Smooth muscle cell (in vitro differentiated cells): ENCODE measurements at regions not wholly inside any gene's neighbourhood (a gene's known extent, or its start where the extent isn't known, plus 50 kb on each side); places are given as distances from the start of the nearest gene placed in this dataset.

Experiments
- DNase-seq: peaks from one replicate; lab custom pipeline; 2025; ENCODE audit not compliant: unreplicated experiment; lab: John Stamatoyannopoulos, UW
- H2AFZ ChIP-seq: fragments of 200-600 bp; sonication (generic); 2 replicates; pipeline ENCODE4 v1.6.0; 2016; ENCODE audit warnings: antibody characterized with exemption, low read depth, mild to moderate bottlenecking
- H3F3A ChIP-seq: fragments of 200-600 bp; sonication (generic); 2 replicates; pipeline ENCODE4 v1.6.0; 2017; ENCODE audit warnings: antibody characterized with exemption, low read depth
- H3K27ac ChIP-seq: fragments of 200-600 bp; sonication (generic); 2 replicates; pipeline ENCODE4 v1.5.1; 2016; ENCODE audit warnings: low read depth, mild to moderate bottlenecking
- H3K27me3 ChIP-seq: fragments of 200-600 bp; sonication (generic); 2 replicates; pipeline ENCODE4 v1.6.1; 2016; ENCODE audit warnings: low read depth, mild to moderate bottlenecking
- H3K36me3 ChIP-seq: fragments of 200-600 bp; sonication (generic); 2 replicates; pipeline ENCODE4 v1.5.1; 2016; ENCODE audit warnings: low read depth
- H3K4me1 ChIP-seq: fragments of 200-600 bp; sonication (generic); 2 replicates; pipeline ENCODE4 v1.5.1; 2016; ENCODE audit warnings: low read depth
- H3K4me2 ChIP-seq: fragments of 200-600 bp; sonication (generic); 2 replicates; pipeline ENCODE4 v1.6.0; 2016; ENCODE audit warnings: mild to moderate bottlenecking
- H3K4me3 ChIP-seq: fragments of 200-600 bp; sonication (generic); 2 replicates; pipeline ENCODE4 v1.5.1; 2016; ENCODE audit warnings: mild to moderate bottlenecking
- H3K79me2 ChIP-seq: fragments of 200-600 bp; sonication (generic); 2 replicates; pipeline ENCODE4 v1.6.0; 2016; ENCODE audit warnings: low read depth, mild to moderate bottlenecking
- H3K9ac ChIP-seq: fragments of 200-600 bp; sonication (generic); 2 replicates; pipeline ENCODE4 v1.6.0; 2016; ENCODE audit warnings: low read depth
- H3K9me3 ChIP-seq: fragments of 200-600 bp; sonication (generic); replicated peaks from 2 replicates; pipeline ENCODE4 v1.5.1; 2016; ENCODE audit warnings: low read depth
- H4K20me1 ChIP-seq: fragments of 200-600 bp; sonication (generic); 2 replicates; pipeline ENCODE4 v1.6.0; 2016; ENCODE audit warnings: low read depth
- WGBS: methylation state at CpG from one replicate; pipeline ENCODE4 v1.1.7; 2016; ENCODE audit warnings: low lambda C conversion rate; 5-methylcytosine and 5-hydroxymethylcytosine counted together
- TF ChIP-seq, protein P1 (sequence below): fragments of 200-600 bp; sonication (generic); IDR thresholded peaks from 2 replicates; pipeline ENCODE4 v1.5.1; 2017; ENCODE audit warnings: borderline replicate concordance, mild to moderate bottlenecking, antibody characterized with exemption; ENCODE audit not compliant: insufficient read depth, poor library complexity, severe bottlenecking

DNA sequence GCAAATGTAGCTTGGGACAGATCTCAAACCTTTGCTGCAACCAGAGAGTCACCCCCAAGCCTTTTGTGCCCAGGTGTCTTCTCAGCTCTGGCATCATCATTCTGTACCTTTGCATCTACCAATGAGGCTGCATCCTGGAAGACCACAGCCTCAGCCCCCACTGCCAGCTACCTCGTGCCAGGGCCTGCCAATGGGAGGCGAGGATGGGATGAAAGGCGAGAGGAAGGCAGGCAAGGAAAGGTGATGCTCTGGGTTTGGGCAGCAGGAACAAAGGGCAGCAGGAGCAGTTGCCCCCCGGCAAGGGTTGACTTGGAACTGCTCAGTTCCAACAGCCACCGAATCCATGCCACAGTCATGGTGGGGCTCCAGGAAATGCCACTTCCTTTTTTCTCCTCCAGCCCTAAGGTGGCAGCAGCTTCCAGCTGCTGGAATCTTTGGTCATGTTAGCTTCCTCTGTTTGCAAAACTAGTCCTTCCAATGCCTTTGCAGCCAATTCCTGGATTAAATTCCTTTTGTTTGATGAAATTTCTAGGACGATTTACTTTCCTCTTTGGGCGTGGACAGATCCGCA is 651.6 kb downstream of the NPHP4 start:
- no peak overlapping the region for H2AFZ ChIP-seq
- H3K79me2 ChIP-seq, result no peaks in the 10 kb centered on the region
- H3K4me1 ChIP-seq, result no peaks in the 10 kb centered on the region
- H3K4me3 ChIP-seq, result no peak overlapping the region
- no peak overlapping the region for H3K27ac ChIP-seq
- no peaks in the 10 kb centered on the region for H3K9me3 ChIP-seq
- no peaks in the 10 kb centered on the region for H3K27me3 ChIP-seq
- TF ChIP-seq, protein P1, sequence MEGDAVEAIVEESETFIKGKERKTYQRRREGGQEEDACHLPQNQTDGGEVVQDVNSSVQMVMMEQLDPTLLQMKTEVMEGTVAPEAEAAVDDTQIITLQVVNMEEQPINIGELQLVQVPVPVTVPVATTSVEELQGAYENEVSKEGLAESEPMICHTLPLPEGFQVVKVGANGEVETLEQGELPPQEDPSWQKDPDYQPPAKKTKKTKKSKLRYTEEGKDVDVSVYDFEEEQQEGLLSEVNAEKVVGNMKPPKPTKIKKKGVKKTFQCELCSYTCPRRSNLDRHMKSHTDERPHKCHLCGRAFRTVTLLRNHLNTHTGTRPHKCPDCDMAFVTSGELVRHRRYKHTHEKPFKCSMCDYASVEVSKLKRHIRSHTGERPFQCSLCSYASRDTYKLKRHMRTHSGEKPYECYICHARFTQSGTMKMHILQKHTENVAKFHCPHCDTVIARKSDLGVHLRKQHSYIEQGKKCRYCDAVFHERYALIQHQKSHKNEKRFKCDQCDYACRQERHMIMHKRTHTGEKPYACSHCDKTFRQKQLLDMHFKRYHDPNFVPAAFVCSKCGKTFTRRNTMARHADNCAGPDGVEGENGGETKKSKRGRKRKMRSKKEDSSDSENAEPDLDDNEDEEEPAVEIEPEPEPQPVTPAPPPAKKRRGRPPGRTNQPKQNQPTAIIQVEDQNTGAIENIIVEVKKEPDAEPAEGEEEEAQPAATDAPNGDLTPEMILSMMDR, result no peak
- no peaks in the 10 kb centered on the region for H3F3A ChIP-seq
- DNase-seq, result no peak
- H4K20me1 ChIP-seq, result no peaks in the 10 kb centered on the region
- 88% methylated on average over 8 of the region's 8 CpGs for WGBS
- no peaks in the 10 kb centered on the region for H3K36me3 ChIP-seq
- no peak overlapping the region for H3K9ac ChIP-seq
- H3K4me2 ChIP-seq, result no peak overlapping the region

DNA sequence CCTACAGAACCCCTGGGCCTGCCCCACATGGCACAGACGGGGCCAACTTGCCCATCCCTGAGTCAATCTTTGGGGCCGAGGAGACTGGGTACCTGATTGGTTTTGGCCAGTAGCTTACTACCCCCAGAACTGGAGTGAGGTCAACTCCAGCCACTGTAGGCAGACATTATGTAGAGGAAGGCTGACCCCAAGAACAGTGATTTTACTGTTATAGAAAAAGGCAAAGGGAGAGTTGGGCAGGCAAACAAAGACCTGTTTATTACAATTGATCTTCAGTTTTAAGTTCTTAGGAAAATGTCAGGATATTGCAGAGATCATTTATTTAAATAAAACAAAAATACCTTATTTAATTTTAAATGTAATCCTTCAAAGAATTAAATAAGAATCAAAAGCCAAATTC is 653.8 kb downstream of the NPHP4 start:
- WGBS, result 79% methylated on average over 2 of the region's 2 CpGs
- TF ChIP-seq, protein P1, result no peak
- Histone ChIP-seq H4K20me1 (no peaks in the 10 kb centered on the region), H3K4me3 (no peak overlapping the region), H3K4me2 (no peak overlapping the region), H3K79me2 (no peaks in the 10 kb centered on the region), H3F3A (no peaks in the 10 kb centered on the region), H3K27ac (no peak overlapping the region), H3K9ac (no peak overlapping the region), H3K36me3 (no peaks in the 10 kb centered on the region), H3K9me3 (no peaks in the 10 kb centered on the region), H3K4me1 (no peaks in the 10 kb centered on the region), H3K27me3 (no peaks in the 10 kb centered on the region), H2AFZ (no peak overlapping the region)
- DNase-seq, result no peak

DNA sequence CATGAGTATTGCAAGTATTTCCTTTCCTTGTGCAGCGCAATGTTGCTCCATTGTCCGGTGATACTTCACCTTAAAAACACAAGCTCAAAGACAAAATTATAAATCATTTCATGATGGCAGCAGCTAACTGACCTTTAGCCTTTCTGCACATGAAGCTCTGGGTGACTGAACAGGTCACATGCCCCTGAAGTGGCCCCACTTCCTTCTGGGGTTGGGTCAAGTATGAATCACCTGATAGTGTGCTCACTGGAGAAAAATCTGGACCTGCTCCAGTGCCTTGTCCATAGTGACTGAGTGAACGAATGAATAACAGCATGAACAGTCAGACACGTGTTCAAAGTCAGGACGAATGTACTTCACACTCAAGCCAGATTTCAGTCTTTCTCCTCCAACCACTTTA is 658.9 kb downstream of the NPHP4 start:
- WGBS, result 90% methylated on average over 5 of the region's 5 CpGs
- H3K36me3 ChIP-seq, result no peaks in the 10 kb centered on the region
- no peak overlapping the region for H3K4me2 ChIP-seq
- no peaks in the 10 kb centered on the region for H4K20me1 ChIP-seq
- no peaks in the 10 kb centered on the region for H3K79me2 ChIP-seq
- no peaks in the 10 kb centered on the region for H3K9me3 ChIP-seq
- H2AFZ ChIP-seq, result no peak overlapping the region
- H3K27me3 ChIP-seq, result no peaks in the 10 kb centered on the region
- no peaks in the 10 kb centered on the region for H3F3A ChIP-seq
- no peak overlapping the region for H3K9ac ChIP-seq
- TF ChIP-seq, protein P1, result no peak
- no peaks in the 10 kb centered on the region for H3K4me1 ChIP-seq
- H3K27ac ChIP-seq, result no peak overlapping the region
- no peak overlapping the region for H3K4me3 ChIP-seq
- DNase-seq, result no peak

DNA sequence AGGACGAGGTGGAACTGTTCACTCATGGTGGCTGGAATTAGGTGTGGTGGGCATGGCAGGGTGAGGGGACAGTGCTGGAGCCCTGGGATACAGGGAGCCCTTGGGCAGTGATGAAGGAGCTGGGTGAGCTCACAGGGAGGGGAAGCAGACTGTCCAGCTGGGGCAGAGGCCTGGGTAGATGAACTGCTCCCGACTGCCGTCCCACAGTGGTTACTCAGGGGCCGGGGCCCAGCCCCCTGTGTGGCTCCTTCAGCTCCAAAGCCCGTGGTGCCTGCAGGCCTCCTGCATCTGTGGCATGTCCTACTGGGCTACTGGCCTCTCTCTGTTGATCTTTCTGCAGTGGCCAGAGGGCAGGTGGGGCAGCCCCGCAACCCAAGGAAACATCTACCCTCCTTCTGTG is 661.1 kb downstream of the NPHP4 start:
- no peaks in the 10 kb centered on the region for H3K9me3 ChIP-seq
- DNase-seq, result no peak
- no peak overlapping the region for H3K27ac ChIP-seq
- no peak overlapping the region for H2AFZ ChIP-seq
- no peaks in the 10 kb centered on the region for H3K27me3 ChIP-seq
- no peaks in the 10 kb centered on the region for H3K36me3 ChIP-seq
- 90% methylated on average over 6 of the region's 6 CpGs for WGBS
- no peaks in the 10 kb centered on the region for H3F3A ChIP-seq
- H4K20me1 ChIP-seq, result no peaks in the 10 kb centered on the region
- TF ChIP-seq, protein P1, result no peak
- no peaks in the 10 kb centered on the region for H3K4me1 ChIP-seq
- H3K4me2 ChIP-seq, result no peak overlapping the region
- no peak overlapping the region for H3K9ac ChIP-seq
- H3K79me2 ChIP-seq, result no peaks in the 10 kb centered on the region
- H3K4me3 ChIP-seq, result no peak overlapping the region
